Activated T-helper 2 cell treated with anti-CD3 and anti-CD28 coated beads, Interferon-gamma antibody, Interleukin-2, Interleukin-4, amounts not matched to agents 10 μg/mL and 5 μg/mL and 100 μg/mL, durations not matched to agents 14 hours and 24 hours and 36 hours (primary cell): ENCODE measurements at regions not wholly inside any gene's neighbourhood (a gene's known extent, or its start where the extent isn't known, plus 50 kb on each side); places are given as distances from the start of the nearest gene placed in this dataset.

ENCODE experiments used
- DNase-seq: peaks from one replicate; pipeline ENCODE4 v3.0.0; 2021; ENCODE audit warnings: low spot score
- H3K27ac Mint-ChIP-seq: one replicate; pipeline ENCODE4 v1.8.0; 2021; ENCODE audit warnings: mixed read lengths
- H3K27me3 Mint-ChIP-seq: one replicate; pipeline ENCODE4 v1.8.0; 2021; ENCODE audit warnings: low read depth, mixed read lengths
- H3K36me3 Mint-ChIP-seq: one replicate; pipeline ENCODE4 v1.8.0; 2021; ENCODE audit warnings: low read depth, mixed read lengths
- H3K4me1 Mint-ChIP-seq: one replicate; pipeline ENCODE4 v1.8.0; 2021; ENCODE audit warnings: low read depth, mixed read lengths
- H3K4me3 Mint-ChIP-seq: one replicate; pipeline ENCODE4 v1.8.0; 2021; ENCODE audit warnings: low read depth, mild to moderate bottlenecking, moderate library complexity, mixed read lengths
- H3K9me3 Mint-ChIP-seq: one replicate; pipeline ENCODE4 v1.8.0; 2021; ENCODE audit warnings: mixed read lengths
- intact Hi-C: fragments of 100-400 bp; cut with micrococcal nuclease; formaldehyde crosslinking; loops from one replicate; pipeline ENCODE4 v1.15.1; 2023

DNA sequence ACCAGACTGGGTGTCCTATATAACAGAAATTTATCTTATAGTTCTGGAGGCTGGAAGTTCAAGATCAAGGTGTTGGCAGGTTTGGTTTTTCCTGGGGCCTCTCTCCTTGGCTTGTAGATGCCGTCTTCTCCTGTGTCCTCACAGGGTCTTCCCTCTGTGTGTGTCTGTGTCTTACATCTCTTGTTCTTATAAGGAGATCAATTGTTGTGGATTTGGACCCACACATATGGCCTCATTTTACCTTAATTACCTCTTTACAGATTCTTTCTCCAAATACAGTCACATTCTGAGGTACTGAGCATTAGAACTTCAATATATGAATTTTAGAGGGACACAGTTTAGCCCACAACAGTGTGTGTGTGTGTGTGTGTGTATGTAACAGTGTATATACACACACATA lies 74.5 kb downstream of the EDN1 start:
- Mint-ChIP-seq H3K36me3 (no peaks in the 10 kb centered on the region), H3K9me3 (no peaks in the 10 kb centered on the region), H3K4me1 (no peaks in the 10 kb centered on the region), H3K27ac (no peak overlapping the region), H3K4me3 (no peak overlapping the region), H3K27me3 (peaks cover 2% of the 10 kb centered on the region)
- intact Hi-C loops, result no loop called here
- no peak for DNase-seq

DNA sequence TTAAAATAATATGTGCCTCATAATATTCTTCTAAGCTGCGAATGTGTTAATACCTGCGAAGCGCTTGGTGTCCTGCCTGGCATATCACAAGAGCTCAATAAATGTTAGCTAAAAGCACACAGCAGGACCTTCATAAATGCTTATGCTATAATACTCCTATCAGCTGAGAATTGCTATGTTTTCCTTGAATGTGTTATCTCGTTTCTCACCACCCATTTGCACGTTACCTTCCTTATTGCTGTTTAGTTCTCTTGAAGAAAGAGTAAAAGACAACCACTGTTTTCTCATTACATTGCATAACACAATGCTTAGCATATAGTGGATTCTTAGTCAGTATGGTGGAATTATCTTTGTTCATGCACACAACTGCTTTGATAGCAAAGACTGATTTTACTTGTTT lies 76.6 kb downstream of the EDN1 start:
- no peaks in the 10 kb centered on the region for H3K9me3 Mint-ChIP-seq

DNA sequence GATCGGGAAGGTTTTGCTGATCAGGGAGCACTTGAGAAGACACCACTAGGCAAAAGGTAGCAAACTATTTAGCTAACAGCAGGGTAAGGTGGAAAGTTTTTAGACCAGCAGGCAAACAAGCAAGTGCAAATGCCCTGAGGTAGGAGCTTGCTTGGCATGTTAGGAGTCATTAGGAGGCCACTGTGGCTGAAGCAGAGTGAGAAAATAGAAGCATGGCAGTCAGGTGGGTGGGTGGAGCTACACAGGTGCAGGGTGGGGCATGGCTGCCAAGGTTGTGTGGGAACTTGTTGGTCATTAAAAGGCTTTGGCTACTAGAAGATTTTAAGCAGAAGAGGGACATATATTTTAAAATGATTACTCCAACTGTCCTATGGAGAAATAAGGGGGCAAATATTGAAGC lies 77.3 kb downstream of the EDN1 start:
- peaks cover 2% of the 10 kb centered on the region for H3K27me3 Mint-ChIP-seq
- no peak overlapping the region for H3K27ac Mint-ChIP-seq
- no peak overlapping the region for H3K4me3 Mint-ChIP-seq
- no peak for DNase-seq
- no peaks in the 10 kb centered on the region for H3K36me3 Mint-ChIP-seq
- intact Hi-C loops, result no loop called here
- no peaks in the 10 kb centered on the region for H3K9me3 Mint-ChIP-seq
- no peaks in the 10 kb centered on the region for H3K4me1 Mint-ChIP-seq

More for the DNA sequence above, 76.6 kb downstream of the EDN1 start:
- Mint-ChIP-seq H3K36me3 (no peaks in the 10 kb centered on the region), H3K4me1 (no peaks in the 10 kb centered on the region), H3K27me3 (peaks cover 2% of the 10 kb centered on the region), H3K4me3 (no peak overlapping the region), H3K27ac (no peak overlapping the region)
- intact Hi-C loops, result no loop called here
- DNase-seq, result no peak

DNA sequence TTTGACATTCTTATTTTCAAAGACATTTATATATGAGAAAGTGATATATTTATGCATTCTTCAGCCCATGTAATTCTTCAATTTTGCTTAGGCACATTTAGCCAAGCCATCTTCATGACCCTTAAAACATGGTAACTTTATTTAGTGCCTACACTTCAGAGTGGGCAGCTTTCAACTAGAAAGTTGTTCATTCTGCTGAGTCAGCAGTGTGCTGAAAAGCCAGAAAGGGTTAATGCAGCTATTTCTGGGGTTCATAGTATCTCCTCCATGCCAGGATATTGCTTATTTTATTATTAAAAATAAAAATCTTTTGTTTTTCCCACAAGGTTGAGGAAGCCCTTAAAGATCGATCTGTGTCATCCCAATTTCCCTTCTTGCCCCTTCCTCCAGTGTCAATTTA lies 79.2 kb downstream of the EDN1 start:
- no peaks in the 10 kb centered on the region for H3K9me3 Mint-ChIP-seq
- intact Hi-C loops, result no loop called here
- no peaks in the 10 kb centered on the region for H3K36me3 Mint-ChIP-seq
- peaks cover 2% of the 10 kb centered on the region for H3K27me3 Mint-ChIP-seq
- DNase-seq, result no peak
- H3K4me3 Mint-ChIP-seq, result no peak overlapping the region
- no peak overlapping the region for H3K27ac Mint-ChIP-seq
- no peaks in the 10 kb centered on the region for H3K4me1 Mint-ChIP-seq

DNA sequence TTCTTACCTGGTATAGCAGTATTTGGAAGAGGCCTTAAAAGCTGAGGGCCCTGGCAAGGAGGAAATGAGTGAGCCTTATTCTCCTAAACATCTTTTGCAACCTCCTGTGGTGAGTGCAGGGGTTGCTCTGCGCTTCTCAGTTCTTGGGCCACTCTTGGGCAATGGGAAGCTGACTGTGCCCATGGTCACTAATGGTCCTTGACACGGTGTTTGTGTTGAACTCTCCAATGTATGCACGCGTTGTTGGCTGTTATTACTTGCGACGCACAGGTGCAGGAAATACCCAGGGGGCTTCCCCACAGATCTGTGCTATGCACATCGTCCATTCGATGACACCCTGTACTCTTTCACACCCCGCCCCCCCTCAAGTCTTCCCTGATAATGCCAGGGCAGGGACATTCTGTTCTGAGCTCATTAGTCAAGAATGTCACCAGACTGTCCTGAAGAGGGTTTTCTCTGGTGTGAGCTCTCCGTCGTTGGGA lies 79.7 kb downstream of the EDN1 start:
- Mint-ChIP-seq H3K4me3 (no peak overlapping the region), H3K27me3 (peaks cover 2% of the 10 kb centered on the region), H3K27ac (no peak overlapping the region), H3K4me1 (no peaks in the 10 kb centered on the region), H3K9me3 (no peaks in the 10 kb centered on the region), H3K36me3 (no peaks in the 10 kb centered on the region)
- intact Hi-C loops, result no loop called here
- no peak for DNase-seq

GRCh38 chr6:12371151-12371550 lies 81.0 kb downstream of the EDN1 start:
- intact Hi-C loops, result no loop called here
- H3K4me3 Mint-ChIP-seq, result no peak overlapping the region
- no peaks in the 10 kb centered on the region for H3K4me1 Mint-ChIP-seq
- no peak for DNase-seq
- no peak overlapping the region for H3K27ac Mint-ChIP-seq
- no peaks in the 10 kb centered on the region for H3K36me3 Mint-ChIP-seq
- H3K9me3 Mint-ChIP-seq, result no peaks in the 10 kb centered on the region
- H3K27me3 Mint-ChIP-seq, result peaks cover 2% of the 10 kb centered on the region

DNA sequence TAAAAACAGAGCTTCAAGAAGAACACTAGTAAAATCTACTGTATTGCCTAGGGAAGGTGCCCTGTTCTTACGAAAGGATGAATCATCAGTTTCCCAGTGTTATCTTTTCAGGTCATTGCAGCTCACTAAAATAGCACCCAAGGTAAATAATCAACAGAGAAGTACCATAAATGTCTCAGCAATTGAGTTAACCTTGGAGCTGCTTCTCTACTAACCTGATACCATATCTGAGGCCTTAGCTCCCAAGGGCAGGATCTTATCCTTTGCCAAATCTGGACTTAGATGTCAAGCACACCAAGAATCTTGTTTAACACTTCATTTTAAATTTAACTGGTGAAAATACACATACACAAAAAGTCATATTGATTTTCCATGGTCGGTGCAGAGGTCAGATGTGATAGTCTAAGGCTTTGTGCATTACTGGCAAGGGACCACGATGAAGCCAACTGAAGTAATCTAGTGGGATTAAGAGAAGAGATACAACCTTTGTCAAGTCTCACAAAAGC lies 81.5 kb downstream of the EDN1 start:
- H3K27ac Mint-ChIP-seq, result no peak overlapping the region
- no peak overlapping the region for H3K4me3 Mint-ChIP-seq
- intact Hi-C loops, result no loop called here
- no peaks in the 10 kb centered on the region for H3K36me3 Mint-ChIP-seq
- H3K4me1 Mint-ChIP-seq, result no peaks in the 10 kb centered on the region
- DNase-seq, result no peak
- H3K27me3 Mint-ChIP-seq, result peaks cover 2% of the 10 kb centered on the region
- H3K9me3 Mint-ChIP-seq, result no peaks in the 10 kb centered on the region

- no peak for DNase-seq
- Mint-ChIP-seq H3K4me3 (no peak overlapping the region), H3K9me3 (no peaks in the 10 kb centered on the region), H3K36me3 (no peaks in the 10 kb centered on the region), H3K27ac (no peak overlapping the region), H3K27me3 (no peaks in the 10 kb centered on the region), H3K4me1 (no peaks in the 10 kb centered on the region)
- intact Hi-C loops, result no loop called here
Observed at GRCh38 chr6:12379181-12379580, 89.0 kb downstream of the EDN1 start.

DNA sequence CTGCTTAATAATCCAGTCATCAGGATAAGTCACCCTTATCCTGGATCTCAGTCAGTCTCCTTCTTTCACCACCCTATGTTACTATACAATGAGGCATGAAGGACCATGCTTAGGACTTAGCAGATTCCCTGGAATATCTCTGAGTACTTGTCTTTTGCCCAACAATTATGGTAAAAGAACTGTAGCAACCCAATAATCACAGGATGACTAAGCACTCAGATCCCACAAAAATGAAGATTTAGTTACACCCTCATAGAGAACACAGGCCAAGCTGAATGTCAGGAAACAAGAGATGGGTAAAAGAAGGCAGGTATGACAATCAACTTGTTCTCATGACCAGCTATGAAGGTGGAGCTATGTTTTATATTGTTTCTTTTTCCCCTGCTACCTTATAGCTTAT lies 91.4 kb downstream of the EDN1 start:
- H3K9me3 Mint-ChIP-seq, result no peaks in the 10 kb centered on the region
- H3K27ac Mint-ChIP-seq, result no peak overlapping the region
- intact Hi-C loops, result no loop called here
- no peak for DNase-seq
- no peaks in the 10 kb centered on the region for H3K4me1 Mint-ChIP-seq
- no peak overlapping the region for H3K4me3 Mint-ChIP-seq
- H3K27me3 Mint-ChIP-seq, result no peaks in the 10 kb centered on the region
- no peaks in the 10 kb centered on the region for H3K36me3 Mint-ChIP-seq

DNA sequence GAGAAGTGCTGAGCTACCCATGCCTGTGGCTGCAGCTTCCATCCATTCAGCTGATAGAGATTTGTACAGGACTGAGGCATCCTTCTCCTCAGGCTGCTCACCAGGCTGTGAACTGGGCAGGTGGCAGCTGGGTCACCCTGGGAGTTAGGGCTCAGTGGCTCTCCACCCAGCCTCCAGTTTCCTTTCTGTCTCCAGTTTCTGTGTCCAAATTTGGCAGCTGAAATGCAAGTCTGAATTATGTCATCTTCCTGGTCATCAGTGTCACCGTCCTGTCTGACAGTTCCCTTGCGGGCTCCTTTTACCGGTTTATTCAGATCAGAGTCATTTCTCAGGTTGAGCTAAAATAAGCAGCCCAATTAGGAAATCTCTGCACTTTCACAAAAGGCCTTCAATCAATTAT lies 93.3 kb downstream of the EDN1 start:
- intact Hi-C loops, result no loop called here
- H3K27ac Mint-ChIP-seq, result no peak overlapping the region
- no peak overlapping the region for H3K4me3 Mint-ChIP-seq
- DNase-seq, result no peak
- H3K4me1 Mint-ChIP-seq, result no peaks in the 10 kb centered on the region
- no peaks in the 10 kb centered on the region for H3K9me3 Mint-ChIP-seq
- no peaks in the 10 kb centered on the region for H3K36me3 Mint-ChIP-seq
- no peaks in the 10 kb centered on the region for H3K27me3 Mint-ChIP-seq

GRCh38 chr6:12384357-12384912 lies 94.3 kb downstream of the EDN1 start:
- no peaks in the 10 kb centered on the region for H3K27me3 Mint-ChIP-seq
- intact Hi-C loops, result no loop called here
- H3K9me3 Mint-ChIP-seq, result no peaks in the 10 kb centered on the region
- H3K27ac Mint-ChIP-seq, result no peak overlapping the region
- no peaks in the 10 kb centered on the region for H3K4me1 Mint-ChIP-seq
- H3K36me3 Mint-ChIP-seq, result no peaks in the 10 kb centered on the region
- no peak overlapping the region for H3K4me3 Mint-ChIP-seq
- DNase-seq, result no peak

DNA sequence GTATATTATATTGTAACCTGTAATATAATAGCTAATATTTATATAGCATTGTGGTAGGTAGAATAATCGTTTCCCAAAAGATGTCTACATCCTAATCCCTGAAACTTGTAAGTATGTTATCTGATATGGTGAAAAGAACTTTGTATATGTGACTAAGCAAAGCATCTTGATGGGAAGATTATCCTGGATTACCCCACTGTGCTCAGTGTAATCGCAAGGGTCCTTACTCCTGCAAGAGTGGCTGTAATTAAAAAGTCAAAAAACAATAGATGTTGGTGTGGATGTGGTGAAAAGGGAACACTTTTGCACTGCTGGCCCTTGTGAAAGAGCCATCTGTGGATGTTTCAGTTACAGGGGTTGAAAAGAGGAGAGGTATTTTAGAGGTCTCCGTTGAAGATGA lies 95.2 kb downstream of the EDN1 start:
- Mint-ChIP-seq H3K27ac (no peak overlapping the region), H3K4me3 (no peak overlapping the region), H3K27me3 (no peaks in the 10 kb centered on the region), H3K36me3 (no peaks in the 10 kb centered on the region), H3K4me1 (no peaks in the 10 kb centered on the region), H3K9me3 (no peaks in the 10 kb centered on the region)
- intact Hi-C loops, result no loop called here
- no peak for DNase-seq

GRCh38 chr6:12386816-12387215 lies 96.7 kb downstream of the EDN1 start:
- Mint-ChIP-seq H3K4me1 (no peaks in the 10 kb centered on the region), H3K27me3 (peaks cover 2% of the 10 kb centered on the region), H3K36me3 (no peaks in the 10 kb centered on the region), H3K9me3 (no peaks in the 10 kb centered on the region), H3K4me3 (no peak overlapping the region), H3K27ac (no peak overlapping the region)
- DNase-seq, result no peak
- intact Hi-C loops, result no loop called here

DNA sequence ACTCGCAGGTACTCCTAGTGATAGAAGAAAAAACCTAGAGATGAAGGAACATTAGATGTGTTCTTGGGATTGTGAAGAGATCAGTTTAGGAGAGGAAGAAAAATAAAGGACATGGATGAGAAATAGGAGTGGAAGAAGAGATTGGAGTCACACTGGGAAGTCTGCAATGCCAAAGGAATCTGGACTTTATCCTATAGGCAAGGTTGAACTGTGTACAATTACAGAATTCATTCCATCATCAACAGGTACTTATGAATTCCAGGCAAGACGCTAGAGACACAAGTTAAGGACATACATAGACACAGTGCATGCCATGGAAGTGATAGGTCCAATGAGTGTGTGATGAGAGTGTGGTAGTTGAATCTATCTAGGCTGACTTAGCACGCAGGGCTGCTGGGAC lies 101.3 kb downstream of the EDN1 start:
- H3K27ac Mint-ChIP-seq, result no peak overlapping the region
- H3K27me3 Mint-ChIP-seq, result peaks cover 4% of the 10 kb centered on the region

More for the DNA sequence above, 101.3 kb downstream of the EDN1 start:
- no peaks in the 10 kb centered on the region for H3K36me3 Mint-ChIP-seq
- no peak for DNase-seq
- H3K4me1 Mint-ChIP-seq, result no peaks in the 10 kb centered on the region
- intact Hi-C loops, result no loop called here
- H3K9me3 Mint-ChIP-seq, result no peaks in the 10 kb centered on the region
- no peak overlapping the region for H3K4me3 Mint-ChIP-seq
